ENCODE measurements at regions not wholly inside any gene's neighbourhood (a gene's known extent, or its start where the extent isn't known, plus 50 kb on each side); places are given as distances from the start of the nearest gene placed in this dataset.
"Not testable (repeated sequence)": the region's sequence is repeated elsewhere in the genome, so short reads cannot be mapped to it uniquely, and the experiment has no call there.

DNA sequence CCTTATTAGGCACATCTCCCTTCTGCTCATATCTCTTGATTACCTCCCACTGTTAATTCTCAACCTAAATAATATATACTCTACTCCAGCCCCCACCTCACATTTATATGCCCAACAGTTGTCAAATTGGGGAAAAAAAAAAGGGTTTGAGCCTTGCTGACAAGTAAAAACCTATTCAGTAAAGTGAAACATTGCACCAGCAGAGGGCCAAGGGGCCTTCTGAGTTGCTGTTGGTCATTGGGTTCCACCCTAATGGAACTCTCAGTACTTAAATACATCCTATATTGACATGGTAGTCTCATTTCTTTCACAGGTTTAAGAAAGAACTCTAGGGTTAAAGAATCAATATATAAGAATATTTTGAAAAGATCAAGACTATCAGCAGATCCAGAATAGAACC is 362.2 kb downstream of the SMARCA1 start:
- DNase-seq = no peak

GRCh38 chrX:129158505-129158904 is 364.8 kb downstream of the SMARCA1 start:
- DNase-seq = no peak

DNA sequence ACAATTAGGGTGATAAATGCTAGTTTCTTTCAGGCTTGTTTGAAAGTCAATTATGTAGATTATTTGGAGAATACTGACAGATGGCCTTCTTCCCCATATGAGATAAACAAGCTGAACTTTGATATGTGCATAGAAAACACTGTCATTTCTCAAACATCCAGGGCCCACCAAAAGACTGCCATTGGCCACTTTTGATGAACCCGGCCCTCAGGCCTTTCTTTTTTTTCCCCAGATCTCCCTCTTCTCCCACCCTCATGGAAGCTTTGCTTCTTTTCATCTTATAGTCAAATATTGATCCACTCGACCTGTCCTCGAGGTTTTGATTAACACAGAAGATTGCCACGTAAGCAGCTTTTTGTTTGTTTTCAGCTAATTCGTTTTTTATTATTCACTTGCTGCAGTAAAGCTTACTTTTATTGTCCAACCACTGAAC is 377.4 kb downstream of the SMARCA1 start:
- no peak for DNase-seq

DNA sequence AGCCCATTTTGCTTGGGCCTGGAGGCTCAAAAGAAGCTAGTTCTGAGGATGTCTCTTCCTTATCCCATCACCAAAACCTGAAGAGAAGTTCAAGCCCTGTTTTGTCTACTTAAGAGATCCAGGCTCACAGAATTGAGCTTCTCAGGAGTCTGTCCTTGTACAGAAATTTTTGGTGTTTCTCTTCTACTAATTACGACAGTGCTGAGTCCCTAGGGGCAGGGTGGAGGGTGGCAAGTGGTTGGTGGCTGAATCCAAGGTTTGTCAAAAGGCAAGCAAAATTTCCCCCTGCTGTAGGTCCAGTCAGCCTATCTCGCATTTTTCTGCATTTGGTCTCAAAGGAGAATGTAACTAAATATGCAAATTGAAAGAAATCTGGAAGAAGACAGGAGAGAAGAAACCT is 377.9 kb downstream of the SMARCA1 start:
- no peak for DNase-seq

DNA sequence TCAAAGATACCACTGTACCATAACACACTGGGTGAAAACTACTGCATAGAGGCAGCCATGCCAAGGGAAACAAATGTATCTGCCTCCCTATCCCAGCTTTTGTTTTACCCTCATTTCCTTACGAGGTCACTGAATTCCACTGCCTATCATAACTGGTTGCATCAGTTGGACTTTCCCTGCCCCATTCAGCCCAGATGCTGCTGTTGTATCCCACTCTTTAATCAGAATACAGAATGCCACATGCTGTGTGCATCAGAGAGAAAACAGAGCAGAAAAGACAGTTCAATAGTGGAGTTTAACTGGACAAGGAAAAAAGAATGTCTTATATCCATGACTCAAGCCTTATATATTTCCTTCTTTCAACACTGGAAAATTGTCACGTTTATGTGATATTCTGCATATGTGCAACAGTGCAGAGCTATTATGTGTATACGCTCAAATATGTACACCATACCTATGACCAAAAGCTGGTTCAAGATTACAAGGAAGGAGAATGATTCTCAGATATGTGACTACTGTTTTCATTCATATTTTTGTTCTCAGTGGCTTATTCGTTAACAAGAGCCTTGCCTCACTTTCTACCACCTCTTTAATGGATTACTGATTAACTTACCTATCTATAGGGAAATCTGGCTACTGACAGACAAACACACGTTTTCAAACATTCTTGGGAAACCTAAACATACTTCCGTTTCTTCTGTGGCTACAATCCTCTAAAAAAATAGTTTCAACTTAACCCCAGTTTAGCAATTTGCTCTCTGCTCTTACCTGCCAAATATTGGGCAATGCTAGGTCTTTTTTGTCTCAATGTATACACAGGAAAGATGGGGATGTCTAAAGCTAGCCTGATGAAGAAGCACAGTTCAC is 378.9 kb downstream of the SMARCA1 start:
- no peak for DNase-seq

DNA sequence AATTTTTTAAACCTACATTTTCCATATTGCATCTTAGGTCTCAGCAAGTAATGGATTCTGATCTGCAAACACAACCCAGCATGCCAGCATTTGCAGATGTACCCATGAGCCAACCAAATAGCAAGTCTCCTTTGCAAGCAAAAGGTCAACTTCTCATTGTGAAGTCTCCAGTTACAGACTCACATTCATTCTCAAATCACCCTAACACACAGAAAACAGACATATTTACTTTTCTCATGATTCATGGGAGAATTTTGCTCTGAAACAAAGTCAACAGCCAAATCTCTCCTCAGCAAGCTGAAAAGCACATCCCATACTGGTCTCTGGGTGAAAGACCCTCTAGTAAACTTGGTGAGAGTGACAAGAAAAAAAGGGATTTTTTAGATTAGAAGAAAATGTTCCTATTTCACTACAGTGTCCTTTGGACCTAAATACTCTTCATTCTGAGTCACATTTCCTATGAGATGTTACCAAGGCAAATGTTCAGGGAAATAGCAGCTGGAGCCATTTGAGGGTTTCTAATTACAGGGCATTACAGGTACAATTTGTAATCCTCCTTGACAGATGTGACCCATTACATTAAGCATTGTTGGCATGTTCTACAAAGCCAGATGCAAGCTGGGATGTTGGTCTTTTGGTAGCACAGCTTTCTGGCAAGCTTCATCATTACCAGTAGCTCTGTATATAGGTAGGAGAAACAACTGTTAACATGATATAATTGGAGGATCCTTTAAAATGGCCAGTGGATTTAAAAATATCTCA is 383.3 kb downstream of the SMARCA1 start:
- no peak for DNase-seq

- DNase-seq = no peak
Measured at GRCh38 chrX:129125122-129125914, 398.0 kb downstream of the SMARCA1 start.

- DNase-seq = no peak
Measured at GRCh38 chrX:129123795-129124194, 399.5 kb downstream of the SMARCA1 start.

GRCh38 chrX:129116676-129117470 is 406.4 kb downstream of the SMARCA1 start:
- DNase-seq = no peak

DNA sequence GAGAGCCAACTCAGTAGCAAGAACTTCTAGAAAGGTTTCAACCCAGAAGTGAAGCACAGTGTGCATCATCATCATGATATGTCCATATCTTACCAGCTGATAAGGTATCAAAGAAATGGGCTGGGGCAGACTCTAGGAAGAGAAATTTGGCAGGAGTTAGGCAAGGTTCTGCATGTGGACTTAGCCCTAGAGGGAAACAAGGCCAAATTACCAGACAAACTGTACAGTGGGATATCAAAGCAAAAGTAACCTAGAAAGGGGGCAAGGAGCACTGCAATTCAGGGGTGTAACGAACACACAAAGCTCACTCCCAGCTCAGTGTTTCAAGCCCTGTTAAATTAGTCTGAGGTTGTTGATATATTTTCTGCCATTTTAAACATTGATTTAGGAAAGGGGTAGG is 407.4 kb downstream of the SMARCA1 start:
- DNase-seq = no peak

DNA sequence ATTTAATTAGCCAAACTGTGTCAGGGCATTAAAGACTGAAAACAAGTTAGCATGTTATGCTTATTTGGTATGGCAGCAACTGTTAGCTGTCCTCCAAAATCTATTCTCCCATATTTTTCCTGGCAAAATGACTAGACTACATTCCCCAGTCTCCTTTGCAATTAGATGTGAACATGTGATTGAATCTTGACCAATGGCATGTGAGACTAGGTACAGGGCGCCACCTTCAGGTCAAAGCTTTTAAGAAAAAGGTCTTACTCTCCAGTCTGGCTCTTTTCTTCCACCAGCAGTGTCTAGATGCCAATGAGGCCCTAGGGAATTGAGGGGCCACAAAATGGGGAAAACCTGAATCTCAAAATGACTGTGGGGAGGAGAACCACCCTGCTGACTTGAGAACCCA is 408.2 kb downstream of the SMARCA1 start:
- no peak for DNase-seq

DNA sequence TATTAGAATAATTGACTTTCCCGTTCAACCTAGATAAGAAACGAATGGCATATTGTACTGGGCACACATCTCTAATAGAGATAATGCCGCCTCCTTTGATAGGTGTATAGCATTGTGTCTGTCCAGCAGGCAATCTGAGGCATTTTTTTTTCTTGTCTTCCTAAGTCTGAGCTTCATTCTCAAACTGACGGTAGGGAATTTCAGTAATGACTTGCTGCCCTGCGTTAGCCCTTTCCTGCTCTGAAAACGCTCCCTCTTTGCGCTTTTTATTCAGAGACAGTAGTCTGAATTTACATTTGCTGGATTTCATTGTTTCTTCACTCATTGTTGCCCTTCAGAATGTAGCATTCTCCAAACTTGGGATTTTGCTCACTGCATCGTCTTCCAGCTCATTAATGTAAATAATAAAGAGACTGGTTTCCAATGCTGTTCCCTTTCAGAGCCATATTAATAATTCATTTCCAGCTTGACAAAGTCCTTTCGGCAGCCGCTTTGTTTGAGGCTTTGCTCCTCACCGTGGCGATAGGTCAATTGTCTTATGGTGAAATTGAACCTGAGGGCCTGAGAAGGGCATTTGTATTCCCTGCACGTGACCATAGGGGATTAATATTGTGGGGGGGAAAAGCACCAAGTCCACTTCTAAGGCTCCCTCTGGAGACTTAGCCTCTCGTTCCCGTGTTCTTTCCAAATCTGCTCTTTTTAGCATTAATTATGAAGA is 412.1 kb downstream of the SMARCA1 start:
- DNase-seq = no peak

GRCh38 chrX:129108936-129109335 is 414.4 kb downstream of the SMARCA1 start:
- DNase-seq = no peak

DNA sequence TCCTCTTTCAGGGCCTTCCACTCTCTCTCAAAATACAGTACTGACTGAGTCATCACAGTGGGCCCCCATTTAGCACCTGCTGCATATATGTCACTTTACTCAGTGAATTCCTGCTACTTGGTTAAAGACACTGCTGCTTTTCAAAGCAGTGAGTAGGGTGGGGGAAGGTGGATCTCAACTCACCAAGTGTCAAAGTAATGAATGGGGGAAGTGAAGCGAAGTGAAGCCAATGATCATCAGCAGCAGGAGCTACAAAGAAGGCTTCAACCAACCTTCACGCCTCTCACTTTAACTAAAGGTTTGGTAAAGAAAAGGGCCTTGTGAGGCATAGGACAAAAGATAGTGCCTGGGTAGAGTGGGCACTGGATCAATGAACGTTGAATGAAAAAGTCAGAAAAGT is 424.1 kb downstream of the SMARCA1 start:
- DNase-seq = no peak

- no peak for DNase-seq
Measured at GRCh38 chrX:129097668-129098067, 425.6 kb downstream of the SMARCA1 start.

DNA sequence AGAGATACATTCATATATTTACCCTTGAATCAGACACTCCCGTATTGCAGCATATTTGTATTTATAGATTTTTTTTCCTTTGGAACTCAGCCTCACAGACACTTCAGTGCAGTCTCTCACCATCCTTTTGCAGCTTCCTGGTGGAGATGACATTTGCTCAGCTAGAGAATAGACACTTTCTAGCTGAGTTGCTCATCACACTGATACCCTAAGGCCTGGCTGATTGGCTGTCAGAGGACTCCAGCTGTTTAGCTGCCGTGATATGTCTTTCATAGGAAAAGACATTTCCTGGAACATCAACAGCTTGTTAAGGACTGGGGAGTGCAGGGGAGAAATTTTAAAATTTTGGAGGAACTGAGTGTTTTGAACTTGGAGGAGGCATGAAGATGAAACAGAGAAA is 429.6 kb downstream of the SMARCA1 start:
- no peak for DNase-seq

DNA sequence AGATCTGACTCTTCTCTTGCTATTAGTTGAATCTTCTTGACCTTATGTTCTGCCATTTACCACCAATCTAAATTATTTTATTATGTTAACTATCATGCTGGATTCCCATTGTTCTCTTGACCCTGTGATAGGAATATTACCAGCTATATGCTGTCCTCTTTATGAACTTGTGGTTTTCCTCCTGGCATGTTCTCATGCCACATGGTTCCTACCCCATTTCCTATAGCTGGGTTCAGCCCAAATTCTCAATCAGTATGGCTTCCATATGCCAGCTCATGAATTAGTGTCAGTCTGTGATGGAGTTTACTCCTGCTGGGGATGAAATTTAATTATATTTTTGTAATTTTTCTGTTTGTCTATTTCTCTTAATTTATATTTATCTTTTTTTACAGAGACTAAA is 430.5 kb downstream of the SMARCA1 start:
- DNase-seq = no peak

DNA sequence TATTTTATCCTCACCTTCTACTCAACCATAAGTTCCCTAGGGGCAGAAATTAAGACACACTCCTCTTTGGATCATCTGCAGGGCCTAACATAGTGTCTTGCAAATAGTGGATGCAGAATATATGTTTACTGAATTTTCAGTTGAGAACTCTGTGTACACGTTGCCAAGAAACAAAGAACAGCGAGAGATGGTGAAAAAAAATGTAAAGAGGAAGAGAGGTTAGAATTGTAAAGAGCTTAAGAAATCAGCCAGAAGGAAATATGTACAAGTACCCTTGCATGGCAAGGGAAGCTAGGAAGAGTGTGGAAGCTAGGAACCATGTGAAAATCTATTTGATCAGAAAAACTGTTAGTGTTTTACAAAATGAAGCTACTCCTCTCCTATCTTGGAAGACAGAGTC is 431.0 kb downstream of the SMARCA1 start:
- DNase-seq = no peak

DNA sequence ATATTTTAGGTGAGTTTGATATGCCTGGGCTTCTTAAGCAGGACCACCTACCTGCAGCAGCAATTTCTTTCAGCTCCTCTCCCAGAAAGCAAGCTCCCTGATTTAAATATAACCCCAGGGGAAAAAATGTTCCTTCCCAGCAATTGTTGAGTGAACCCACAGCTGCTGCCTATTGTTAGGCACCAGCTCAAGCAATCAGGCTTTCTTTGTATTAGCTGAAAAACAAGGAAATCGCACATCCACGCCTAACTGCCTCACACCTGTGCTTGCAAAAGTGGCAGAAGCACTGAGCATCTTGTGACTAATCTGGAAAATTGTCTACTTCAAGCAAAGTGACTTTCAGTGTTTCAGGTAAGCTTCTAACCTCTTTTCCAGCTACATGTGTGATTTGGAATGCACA is 432.2 kb downstream of the SMARCA1 start:
- DNase-seq = no peak

DNA sequence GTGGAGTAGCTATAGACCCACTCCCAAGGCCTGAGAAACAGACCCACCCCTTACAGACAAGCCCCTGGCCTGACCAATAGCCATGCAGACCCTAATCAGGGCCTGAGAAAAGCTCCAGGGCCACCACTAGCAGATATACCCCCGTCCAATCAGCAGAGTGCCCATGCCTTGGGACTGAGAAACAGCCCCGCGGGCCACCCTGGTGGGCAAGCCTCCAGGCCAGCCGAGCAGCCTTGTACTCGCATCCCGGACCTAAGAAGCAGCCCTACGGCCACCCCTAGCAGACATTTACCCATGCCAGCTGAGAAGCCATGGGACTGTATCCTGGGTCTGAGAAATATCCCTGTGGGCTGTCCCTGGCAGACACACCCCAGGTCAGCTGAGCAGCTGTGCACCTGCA is 436.5 kb downstream of the SMARCA1 start:
- no peak for DNase-seq

GRCh38 chrX:129084291-129084690 is 439.0 kb downstream of the SMARCA1 start:
- DNase-seq = not testable (repeated sequence)

Measured in activated naive CD4-positive, alpha-beta T cell (primary cell).